Activated CD4-positive, alpha-beta T cell treated with anti-CD3 and anti-CD28 coated beads for 48 hours (primary cell): ENCODE measurements at regions not wholly inside any gene's neighbourhood (a gene's known extent, or its start where the extent isn't known, plus 50 kb on each side); places are given as distances from the start of the nearest gene placed in this dataset.
"Not testable (repeated sequence)": the region's sequence is repeated elsewhere in the genome, so short reads cannot be mapped to it uniquely, and the experiment has no call there.

Experiments
- DNase-seq: peaks from one replicate; pipeline ENCODE4 v3.0.0-alpha.2; 2020

GRCh38 chr9:62798884-62799850 lies 1609.3 kb downstream of the SPATA31A7 start:
- DNase-seq = peak; percentile 48

GRCh38 chr9:62799851-62800371 lies 1610.1 kb downstream of the SPATA31A7 start:
- DNase-seq = peak; percentile 51

GRCh38 chr9:62800451-62801371 lies 1610.9 kb downstream of the SPATA31A7 start:
- peak; percentile 38 for DNase-seq

- DNase-seq = peak; percentile 13
Measured at GRCh38 chr9:62801372-62801811, 1611.6 kb downstream of the SPATA31A7 start.

- peak; percentile 79 for DNase-seq
Measured at GRCh38 chr9:62801961-62802718, 1612.3 kb downstream of the SPATA31A7 start.

- not testable (repeated sequence) for DNase-seq
Measured at GRCh38 chr9:62802719-62803079, 1612.9 kb downstream of the SPATA31A7 start.

GRCh38 chr9:62803099-62803498 lies 1613.3 kb downstream of the SPATA31A7 start:
- not testable (repeated sequence) for DNase-seq

GRCh38 chr9:62804314-62804713 lies 1614.5 kb downstream of the SPATA31A7 start:
- DNase-seq = not testable (repeated sequence)

- DNase-seq = not testable (repeated sequence)
Measured at GRCh38 chr9:62807424-62807823, 1617.6 kb downstream of the SPATA31A7 start.

GRCh38 chr9:62808081-62808480 lies 1618.2 kb downstream of the SPATA31A7 start:
- DNase-seq = not testable (repeated sequence)

- DNase-seq = not testable (repeated sequence)
Measured at GRCh38 chr9:62810318-62810717, 1620.5 kb downstream of the SPATA31A7 start.

- DNase-seq = not testable (repeated sequence)
Measured at GRCh38 chr9:62810811-62811315, 1621.0 kb downstream of the SPATA31A7 start.

GRCh38 chr9:62815436-62815835 lies 1625.6 kb downstream of the SPATA31A7 start:
- not testable (repeated sequence) for DNase-seq

GRCh38 chr9:62816331-62816730 lies 1626.5 kb downstream of the SPATA31A7 start:
- DNase-seq = not testable (repeated sequence)

GRCh38 chr9:62817214-62817613 lies 1627.4 kb downstream of the SPATA31A7 start:
- DNase-seq = not testable (repeated sequence)

- DNase-seq = not testable (repeated sequence)
Measured at GRCh38 chr9:62822185-62822584, 1632.3 kb downstream of the SPATA31A7 start.

- DNase-seq = not testable (repeated sequence)
Measured at GRCh38 chr9:62827957-62828907, 1638.4 kb downstream of the SPATA31A7 start.

GRCh38 chr9:62830829-62831459 lies 1641.1 kb downstream of the SPATA31A7 start:
- not testable (repeated sequence) for DNase-seq

GRCh38 chr9:62833323-62834200 lies 1643.7 kb downstream of the SPATA31A7 start:
- not testable (repeated sequence) for DNase-seq
